ENCODE measurements at regions not wholly inside any gene's neighbourhood (a gene's known extent, or its start where the extent isn't known, plus 50 kb on each side); places are given as distances from the start of the nearest gene placed in this dataset.
"Not testable (repeated sequence)": the region's sequence is repeated elsewhere in the genome, so short reads cannot be mapped to it uniquely, and the experiment has no call there.

GRCh38 chr4:130747842-130748241, 1651.9 kb downstream of the C4orf33 start:
- TF ChIP-seq EZH2 (IDR thresholded peaks at IDR 0.05; ENCODE audit: borderline replicate concordance, low read depth, low read length, poor library complexity, severe bottlenecking) (no peak), CTCF (conservative IDR thresholded peaks at IDR 0.05; ENCODE audit: low read depth, low read length) (peak; percentile 61)
- DNase-seq (ENCODE audit: low spot score): peak; percentile 29
- H3K4me1 ChIP-seq (ENCODE audit: insufficient read depth, low read length, poor library complexity, severe bottlenecking): no peaks in the 10 kb centered on the region
- H3K27me3 ChIP-seq (replicated peaks; ENCODE audit: insufficient read depth, low read depth, low read length, poor library complexity): no peaks in the 10 kb centered on the region
- intact Hi-C loops (cut with micrococcal nuclease; ENCODE audit: unreplicated experiment): loop anchor here (5.0 to 10.0 kb wide), 5 partner anchors 186 to 1897 kb away; no protein-coding TSS in a partner anchor
- ChIA-PET POLR2A (ENCODE audit: low non-redundant PET) (no interaction called here), CTCF (interaction anchor here (0.7 kb wide), 1 partner anchor 17 kb away, joined by 3 read pairs; no protein-coding TSS in a partner anchor)
- no peak overlapping the region for H3K27ac ChIP-seq (ENCODE audit: low read depth, low read length, poor library complexity, severe bottlenecking)
- no peaks in the 10 kb centered on the region for H3K36me3 ChIP-seq (ENCODE audit: insufficient read depth, low read length, poor library complexity, severe bottlenecking)
- no peaks in the 10 kb centered on the region for H3K9me3 ChIP-seq (ENCODE audit: low read depth, low read length, poor library complexity, severe bottlenecking)
- H3K4me3 ChIP-seq (ENCODE audit: low read depth, low read length, poor library complexity, severe bottlenecking): no peak overlapping the region
- BruUV-seq (replicated peaks): no TSS peak

GRCh38 chr4:130753926-130754325, 1658.0 kb downstream of the C4orf33 start:
- Histone ChIP-seq H3K4me1 (ENCODE audit: insufficient read depth, low read length, poor library complexity, severe bottlenecking) (no peaks in the 10 kb centered on the region), H3K4me3 (ENCODE audit: low read depth, low read length, poor library complexity, severe bottlenecking) (no peak overlapping the region), H3K36me3 (ENCODE audit: insufficient read depth, low read length, poor library complexity, severe bottlenecking) (no peaks in the 10 kb centered on the region), H3K9me3 (ENCODE audit: low read depth, low read length, poor library complexity, severe bottlenecking) (no peaks in the 10 kb centered on the region), H3K27me3 (replicated peaks; ENCODE audit: insufficient read depth, low read depth, low read length, poor library complexity) (no peaks in the 10 kb centered on the region), H3K27ac (ENCODE audit: low read depth, low read length, poor library complexity, severe bottlenecking) (no peak overlapping the region)
- ChIA-PET POLR2A (ENCODE audit: low non-redundant PET) (no interaction called here), CTCF (no interaction called here)
- no TSS peak for BruUV-seq (replicated peaks)
- no peak for TF ChIP-seq EZH2 (IDR thresholded peaks at IDR 0.05; ENCODE audit: borderline replicate concordance, low read depth, low read length, poor library complexity, severe bottlenecking)
- no peak for TF ChIP-seq CTCF (conservative IDR thresholded peaks at IDR 0.05; ENCODE audit: low read depth, low read length)
- DNase-seq (ENCODE audit: low spot score): no peak
- intact Hi-C loops (cut with micrococcal nuclease; ENCODE audit: unreplicated experiment): loop anchor here (10.0 kb wide), 2 partner anchors 331 to 1481 kb away; no protein-coding TSS in a partner anchor

- ChIA-PET CTCF (no interaction called here), POLR2A (ENCODE audit: low non-redundant PET) (no interaction called here)
- H3K36me3 ChIP-seq (ENCODE audit: insufficient read depth, low read length, poor library complexity, severe bottlenecking): no peaks in the 10 kb centered on the region
- TF ChIP-seq CTCF (conservative IDR thresholded peaks at IDR 0.05; ENCODE audit: low read depth, low read length) (no peak), EZH2 (IDR thresholded peaks at IDR 0.05; ENCODE audit: borderline replicate concordance, low read depth, low read length, poor library complexity, severe bottlenecking) (no peak)
- intact Hi-C loops (cut with micrococcal nuclease; ENCODE audit: unreplicated experiment): no loop called here
- H3K27ac ChIP-seq (ENCODE audit: low read depth, low read length, poor library complexity, severe bottlenecking): no peak overlapping the region
- H3K9me3 ChIP-seq (ENCODE audit: low read depth, low read length, poor library complexity, severe bottlenecking): no peaks in the 10 kb centered on the region
- H3K4me3 ChIP-seq (ENCODE audit: low read depth, low read length, poor library complexity, severe bottlenecking): no peak overlapping the region
- peak; percentile 37 for DNase-seq (ENCODE audit: low spot score)
- BruUV-seq (replicated peaks): no TSS peak
- no peaks in the 10 kb centered on the region for H3K27me3 ChIP-seq (replicated peaks; ENCODE audit: insufficient read depth, low read depth, low read length, poor library complexity)
- H3K4me1 ChIP-seq (ENCODE audit: insufficient read depth, low read length, poor library complexity, severe bottlenecking): no peaks in the 10 kb centered on the region
These were observed 1664.3 kb downstream of the C4orf33 start for GRCh38 chr4:130760246-130760645.

GRCh38 chr4:130767384-130767783, 1671.4 kb downstream of the C4orf33 start:
- H3K27me3 ChIP-seq (replicated peaks; ENCODE audit: insufficient read depth, low read depth, low read length, poor library complexity); H3K27ac ChIP-seq (ENCODE audit: low read depth, low read length, poor library complexity, severe bottlenecking); H3K4me3 ChIP-seq (ENCODE audit: low read depth, low read length, poor library complexity, severe bottlenecking); H3K9me3 ChIP-seq (ENCODE audit: low read depth, low read length, poor library complexity, severe bottlenecking); intact Hi-C loops (cut with micrococcal nuclease; ENCODE audit: unreplicated experiment); CTCF ChIA-PET; H3K4me1 ChIP-seq (ENCODE audit: insufficient read depth, low read length, poor library complexity, severe bottlenecking); H3K36me3 ChIP-seq (ENCODE audit: insufficient read depth, low read length, poor library complexity, severe bottlenecking); BruUV-seq (replicated peaks); DNase-seq (ENCODE audit: low spot score); POLR2A ChIA-PET (ENCODE audit: low non-redundant PET): not testable (repeated sequence)

- H3K27me3 ChIP-seq (replicated peaks; ENCODE audit: insufficient read depth, low read depth, low read length, poor library complexity); CTCF ChIA-PET; intact Hi-C loops (cut with micrococcal nuclease; ENCODE audit: unreplicated experiment); H3K27ac ChIP-seq (ENCODE audit: low read depth, low read length, poor library complexity, severe bottlenecking); DNase-seq (ENCODE audit: low spot score); BruUV-seq (replicated peaks); H3K4me3 ChIP-seq (ENCODE audit: low read depth, low read length, poor library complexity, severe bottlenecking); H3K9me3 ChIP-seq (ENCODE audit: low read depth, low read length, poor library complexity, severe bottlenecking); H3K36me3 ChIP-seq (ENCODE audit: insufficient read depth, low read length, poor library complexity, severe bottlenecking); POLR2A ChIA-PET (ENCODE audit: low non-redundant PET); H3K4me1 ChIP-seq (ENCODE audit: insufficient read depth, low read length, poor library complexity, severe bottlenecking): not testable (repeated sequence)
These were observed 1677.0 kb downstream of the C4orf33 start for GRCh38 chr4:130772966-130773365.

All from A673 (cell line).